GM03348 (cell line): ENCODE measurements at regions not wholly inside any gene's neighbourhood (a gene's known extent, or its start where the extent isn't known, plus 50 kb on each side); places are given as distances from the start of the nearest gene placed in this dataset.

ENCODE experiments used
- DNase-seq: peaks from one replicate; pipeline ENCODE4 v3.0.0; 2012; ENCODE audit warnings: low spot score

DNA sequence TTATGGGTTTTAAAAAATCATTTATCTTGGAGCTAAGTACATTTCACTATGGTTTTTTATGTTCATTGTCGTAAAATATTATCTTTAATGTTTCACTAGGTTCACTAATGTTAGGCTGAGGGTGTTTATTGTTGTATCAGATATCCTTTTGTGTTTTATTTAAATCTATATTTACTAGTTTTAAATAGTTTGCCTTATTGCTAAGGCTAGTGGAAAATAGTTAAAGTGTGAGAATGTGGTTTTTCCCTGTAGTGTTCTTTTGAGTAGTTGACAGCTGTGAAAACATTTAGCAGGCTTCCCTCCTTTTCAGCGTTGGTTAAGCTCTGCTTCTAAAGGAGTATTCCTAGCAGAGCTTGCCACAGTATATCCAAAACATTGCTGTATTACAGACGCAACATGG is 139.0 kb downstream of the TM9SF2 start:
- DNase-seq: no peak

DNA sequence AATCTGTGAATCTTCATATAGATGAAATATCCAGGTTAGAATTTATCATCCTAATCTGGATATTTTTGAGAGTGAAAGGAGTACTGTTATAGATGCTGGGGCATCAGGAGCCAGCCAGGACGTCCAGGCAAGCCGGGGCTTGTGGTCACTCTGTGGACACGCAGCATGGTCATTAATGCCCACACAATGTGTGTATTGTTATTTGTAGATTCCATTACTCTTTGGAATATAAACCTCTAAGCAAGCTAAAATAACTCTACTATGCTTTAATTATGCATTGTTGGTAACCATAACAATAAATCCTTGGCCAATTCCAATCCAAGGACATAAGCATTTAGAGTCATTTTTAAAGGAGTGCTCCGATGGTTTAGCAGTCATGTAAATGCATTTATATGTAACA is 137.9 kb downstream of the TM9SF2 start:
- DNase-seq: no peak

DNA sequence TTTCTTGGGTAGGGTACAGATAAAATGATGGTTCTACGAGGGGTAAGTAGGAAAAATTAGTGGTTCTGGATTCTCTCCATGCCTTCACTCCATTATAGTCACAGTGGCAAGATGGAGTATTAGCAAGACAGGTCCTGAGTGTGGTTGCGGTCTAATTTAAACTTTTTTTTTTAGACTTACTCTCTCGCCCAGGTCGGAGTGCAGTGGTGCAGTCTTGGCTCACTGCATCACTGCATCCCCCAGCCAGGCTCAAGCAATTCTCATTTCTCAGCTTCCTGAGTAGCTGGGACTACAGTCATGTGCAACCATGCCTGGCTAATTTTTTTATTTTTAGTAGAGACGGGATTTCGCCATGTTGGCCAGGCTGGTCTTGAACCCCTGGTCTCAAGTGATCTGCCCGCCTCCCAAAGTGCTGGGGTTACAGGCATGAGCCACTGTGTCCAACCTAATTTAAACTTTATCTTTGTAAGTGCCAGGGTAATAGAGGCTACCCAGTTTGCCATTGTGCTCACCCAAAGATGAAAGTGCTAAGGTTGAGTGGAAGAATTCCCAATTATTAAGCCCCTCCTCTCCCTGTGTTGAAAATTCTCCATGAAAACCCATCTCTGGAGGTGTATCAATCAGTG is 135.6 kb downstream of the TM9SF2 start:
- no peak for DNase-seq

DNA sequence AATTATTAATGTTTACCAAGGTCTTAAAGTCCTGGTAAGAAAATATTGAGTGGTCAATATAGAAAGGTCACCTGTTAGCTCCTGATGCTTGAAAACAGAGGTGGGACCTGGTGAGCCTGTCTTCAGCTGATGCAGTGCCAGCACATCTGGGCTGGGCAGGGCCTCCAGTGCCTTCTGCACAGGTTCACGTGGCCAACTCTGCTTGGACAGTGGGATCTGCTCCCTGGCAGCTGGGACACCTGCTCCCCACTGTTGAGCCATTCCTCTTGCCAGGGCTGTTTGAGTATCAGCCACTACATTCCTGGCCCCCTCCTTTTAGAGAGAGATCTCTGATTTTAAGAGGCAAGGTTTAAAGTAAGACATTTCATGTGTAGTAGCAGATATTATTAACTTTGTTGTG is 135.0 kb downstream of the TM9SF2 start:
- DNase-seq: no peak

DNA sequence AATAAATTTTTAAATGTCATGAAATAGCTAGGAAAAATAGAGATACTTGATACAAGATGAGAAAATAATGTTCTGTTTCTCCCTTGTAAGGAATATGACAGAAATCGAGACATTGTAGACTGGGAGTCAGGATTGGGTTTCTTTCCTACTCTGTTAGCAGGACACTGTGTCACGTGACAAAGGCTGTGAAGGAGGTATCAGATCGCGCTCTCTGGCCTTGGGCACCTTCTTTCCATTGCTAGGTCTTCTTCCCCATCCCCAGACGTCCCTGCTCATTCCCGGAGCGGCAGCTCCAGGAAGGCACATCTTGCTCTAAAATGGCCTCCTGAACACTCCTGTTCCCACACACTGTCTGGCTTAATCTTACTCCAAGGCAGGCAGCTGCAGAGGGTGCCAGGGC is 133.4 kb downstream of the TM9SF2 start:
- DNase-seq: no peak

DNA sequence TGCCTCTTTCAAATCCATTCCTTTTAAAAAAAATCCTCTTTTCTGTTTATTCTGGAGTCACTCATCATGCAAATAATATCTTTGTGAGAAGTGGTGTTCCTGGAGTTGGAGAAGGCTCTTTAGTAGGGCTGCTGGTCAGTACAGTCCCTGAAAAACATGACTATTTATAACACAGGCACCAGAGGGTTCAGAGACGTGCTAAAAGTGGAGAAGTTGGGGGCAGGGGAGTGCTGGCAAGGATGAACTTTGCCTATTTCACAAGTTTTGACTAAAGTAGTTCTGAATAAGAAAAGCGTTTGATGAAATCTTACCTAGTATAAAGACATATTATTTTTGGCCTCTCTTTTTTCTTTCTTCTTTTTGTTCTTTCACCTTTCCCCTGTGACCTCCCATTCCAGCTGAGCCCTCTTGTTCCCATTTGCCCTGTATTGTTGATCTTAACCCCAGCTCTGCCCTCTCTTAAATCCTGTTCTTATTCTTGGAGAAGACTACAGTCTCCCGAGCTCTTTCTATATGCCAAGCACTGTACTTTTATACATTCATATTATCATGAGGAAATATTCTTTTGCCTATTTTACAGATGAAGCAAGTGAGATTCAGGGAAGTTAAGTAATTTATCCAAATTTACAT is 129.1 kb downstream of the TM9SF2 start:
- no peak for DNase-seq

DNA sequence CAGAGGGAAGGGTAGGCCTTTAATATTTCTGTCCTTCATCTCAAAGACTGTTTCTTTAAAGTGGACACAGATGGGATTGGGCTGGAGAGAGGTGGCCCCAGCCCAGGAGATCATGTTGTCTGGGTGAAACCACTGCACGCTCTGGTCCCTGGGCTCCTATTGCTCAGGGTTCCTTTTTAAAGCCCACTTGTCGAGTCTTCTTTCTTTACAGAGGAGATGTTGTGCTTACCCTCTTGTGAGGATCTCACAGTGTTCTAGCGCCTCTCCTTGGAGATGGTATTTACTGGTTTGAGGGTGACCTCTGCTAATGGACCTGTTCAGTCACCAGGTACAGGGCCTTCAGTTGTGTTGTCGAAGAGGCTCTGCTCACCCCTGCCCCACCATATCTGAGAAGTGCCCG is 128.4 kb downstream of the TM9SF2 start:
- no peak for DNase-seq

DNA sequence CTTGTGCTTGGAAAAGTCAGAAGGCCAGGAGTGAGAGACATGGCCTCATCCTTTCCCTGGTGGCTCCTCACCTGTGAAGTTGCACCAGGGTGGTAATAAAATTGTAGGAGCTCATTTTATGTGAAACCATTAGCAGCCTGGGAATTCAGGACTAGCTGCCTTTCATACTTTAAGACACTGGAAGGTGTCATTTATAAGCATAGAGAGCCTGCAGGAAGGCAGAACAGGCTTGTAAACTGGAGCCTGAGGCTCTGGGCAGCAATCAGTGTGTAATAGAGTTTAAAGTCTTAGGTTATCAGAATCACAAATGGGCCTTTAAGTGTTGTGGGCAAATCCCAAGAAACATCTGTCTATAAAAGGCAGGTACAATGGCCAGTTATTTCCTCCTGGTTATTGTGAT is 127.2 kb downstream of the TM9SF2 start:
- DNase-seq: no peak

DNA sequence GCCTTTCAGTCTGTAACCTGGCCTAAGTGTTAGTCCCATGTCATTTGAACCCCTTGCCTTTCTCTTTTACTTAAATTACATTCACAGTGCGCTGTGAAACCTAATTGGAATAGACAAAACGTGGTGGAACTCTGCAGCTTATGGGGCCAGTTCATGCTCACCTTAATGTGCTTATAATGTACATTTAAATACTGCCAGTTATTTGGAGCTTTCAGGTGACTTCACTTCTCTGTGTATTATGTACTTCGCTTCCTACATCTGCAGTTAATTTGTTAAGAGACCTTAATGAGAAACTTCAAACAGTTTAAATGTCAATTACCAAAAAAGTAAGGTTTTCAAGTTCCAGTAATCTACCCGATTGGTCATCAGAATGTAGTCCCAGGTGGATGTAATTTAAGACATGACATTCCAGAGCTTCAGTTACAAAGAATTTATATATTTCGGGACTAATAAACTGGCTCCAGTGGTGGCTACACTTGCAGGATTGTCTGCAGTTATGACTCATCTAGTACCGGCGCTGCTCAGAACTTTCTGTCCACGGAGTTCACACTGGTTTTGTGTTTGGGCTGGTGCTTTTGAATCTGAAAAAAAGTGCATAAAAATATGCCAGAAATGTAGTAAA is 125.3 kb downstream of the TM9SF2 start:
- peak; percentile 75 for DNase-seq

DNA sequence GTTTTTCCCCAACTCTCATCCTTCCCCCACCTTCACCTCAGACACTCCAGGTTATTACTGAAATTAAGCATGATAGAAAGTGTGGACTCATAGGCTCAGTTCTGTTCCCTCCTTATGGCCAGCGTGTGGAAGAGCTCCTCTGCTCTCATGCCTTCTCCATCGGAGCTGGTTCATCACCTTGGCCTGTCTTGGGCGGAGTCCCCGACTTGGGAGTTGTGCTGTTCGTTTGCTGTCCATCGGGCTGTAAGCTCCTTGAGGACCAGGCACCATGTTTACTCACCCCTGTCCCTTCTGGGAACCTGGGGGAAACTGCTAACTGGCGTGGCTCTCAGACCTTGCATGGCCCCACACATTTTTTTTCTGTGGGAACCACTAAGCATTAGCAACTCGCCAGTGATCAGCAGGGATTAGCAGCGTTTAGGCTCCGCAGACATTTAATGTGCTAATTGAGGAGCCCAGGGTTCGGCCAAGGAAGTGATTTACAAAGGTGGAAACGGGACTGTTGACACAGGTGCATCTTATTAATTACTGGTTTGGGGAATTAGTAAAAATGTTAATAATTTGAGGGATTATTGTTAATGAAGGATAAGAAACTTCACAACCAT is 123.8 kb downstream of the TM9SF2 start:
- no peak for DNase-seq

DNA sequence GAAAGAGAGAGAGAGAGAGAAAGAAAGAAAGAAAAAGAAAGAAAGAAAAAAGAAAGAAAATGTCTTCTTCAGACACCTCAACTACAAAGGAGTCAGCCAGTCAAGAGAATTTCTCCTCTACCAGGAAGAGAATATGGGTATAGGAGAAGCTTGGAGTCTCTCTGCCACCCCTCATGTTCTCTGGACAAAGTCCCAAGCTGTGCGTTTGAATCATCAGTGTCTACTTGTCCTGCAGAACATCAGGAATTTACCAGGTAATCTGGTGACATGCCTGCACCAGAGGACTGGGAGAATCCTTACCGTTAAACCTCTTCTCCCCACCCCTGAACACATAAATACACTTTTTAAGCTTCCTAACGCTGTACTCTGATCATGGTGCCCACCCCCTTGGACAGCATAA is 119.5 kb downstream of the TM9SF2 start:
- DNase-seq: no peak

DNA sequence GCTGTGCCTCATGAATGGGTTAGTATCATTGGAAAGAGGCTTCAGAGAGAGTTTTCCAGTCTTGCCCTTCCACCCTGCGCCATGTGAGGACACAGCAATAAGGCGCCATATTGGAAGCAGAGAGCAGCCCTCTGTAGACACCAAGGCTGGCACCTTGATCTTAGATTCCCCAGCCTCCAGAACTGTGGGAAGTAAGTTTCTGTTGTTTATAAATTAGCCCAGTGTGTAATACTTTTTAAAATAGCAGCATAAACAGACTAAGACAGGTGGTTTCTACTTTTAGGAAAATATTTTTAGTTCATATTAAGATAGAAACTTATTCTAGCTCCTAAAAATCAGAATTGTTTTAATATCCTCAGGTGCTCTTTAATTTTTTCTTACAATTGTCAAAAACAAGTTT is 117.9 kb downstream of the TM9SF2 start:
- DNase-seq: no peak

DNA sequence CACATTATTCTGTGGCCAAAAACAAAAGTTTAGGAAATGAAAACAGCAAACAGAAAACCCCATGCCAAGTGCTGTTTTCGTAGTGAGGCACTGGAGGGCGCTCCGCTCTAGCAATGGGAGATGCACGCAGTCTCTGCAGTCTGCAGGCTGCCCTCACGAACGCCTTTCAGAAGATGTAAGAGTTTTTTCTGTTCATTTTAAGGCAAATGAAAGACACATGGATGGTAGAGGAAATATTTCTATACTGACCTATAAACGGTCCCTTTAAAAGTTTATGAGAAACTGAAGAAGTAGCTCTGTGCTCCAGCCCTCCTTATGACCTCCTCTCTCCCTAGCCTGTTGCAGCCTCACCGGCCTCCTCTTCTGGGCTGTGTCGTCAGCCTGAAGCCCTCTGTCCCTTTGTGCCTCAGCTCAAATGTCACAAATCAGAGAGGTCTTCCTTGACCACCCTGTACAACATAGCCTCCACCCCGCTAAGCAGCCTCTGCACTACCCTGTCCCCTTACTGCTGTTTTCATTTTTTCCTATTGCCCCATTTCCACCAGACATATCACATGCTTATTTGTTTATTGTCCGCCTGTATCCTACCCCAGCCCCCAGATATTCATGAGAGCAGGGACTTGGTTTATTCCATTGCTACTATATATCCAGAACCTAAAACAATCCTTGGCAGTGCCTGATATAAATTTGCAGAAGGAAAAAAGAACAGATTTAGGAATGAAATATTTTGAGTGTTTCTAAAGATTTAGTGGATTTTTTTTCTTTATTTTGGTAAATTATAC is 116.4 kb downstream of the TM9SF2 start:
- peak; percentile 74 for DNase-seq

DNA sequence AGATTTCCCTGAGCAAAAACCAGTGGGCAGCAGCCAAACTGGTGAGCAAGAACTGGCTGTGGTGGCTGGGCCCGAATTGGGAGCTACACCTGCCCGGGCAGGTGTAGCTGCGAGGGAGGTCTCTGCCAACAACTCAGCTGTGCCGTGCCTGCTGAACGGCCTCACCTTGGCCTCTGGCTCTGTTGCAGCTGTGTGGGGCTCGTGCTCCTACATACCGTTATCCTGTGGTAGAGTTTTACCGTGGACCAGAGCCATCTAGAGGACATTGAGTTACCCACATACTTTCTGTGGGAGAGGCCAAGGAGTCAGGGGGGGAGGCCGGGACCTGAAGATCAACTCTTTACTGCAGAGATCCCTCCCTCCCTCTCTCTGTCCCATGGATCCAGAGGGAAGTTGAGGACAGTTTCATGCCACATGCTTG is 113.2 kb downstream of the TM9SF2 start:
- DNase-seq: no peak
